Transverse colon (tissue), 4 donors: ENCODE measurements at regions not wholly inside any gene's neighbourhood (a gene's known extent, or its start where the extent isn't known, plus 50 kb on each side); places are given as distances from the start of the nearest gene placed in this dataset.

Experiments used
- DNase-seq: peaks from one replicate; pipeline ENCODE4 v3.0.0-alpha.2; 2019
- H3K27ac ChIP-seq, 4 donors: fragments of 200-600 bp; sonication (generic); 2 replicates each; pipeline ENCODE4 v1.5.1; 2016 to 2018; ENCODE audit warnings: inconsistent platforms in 4 of 4
- H3K27me3 ChIP-seq: fragments of 200-600 bp; sonication (generic); 2 replicates; pipeline ENCODE4 v1.5.1; 2017; ENCODE audit warnings: inconsistent platforms
- H3K36me3 ChIP-seq, 4 donors: fragments of 200-600 bp; sonication (generic); 2 replicates each; pipeline ENCODE4 v1.5.1; 2017 to 2019; ENCODE audit warnings: inconsistent platforms in 4 of 4
- H3K4me1 ChIP-seq, 4 donors: fragments of 200-600 bp; sonication (generic); 2 replicates each; pipeline ENCODE4 v1.5.1; 2017 to 2020; ENCODE audit warnings: inconsistent platforms in 4 of 4
- H3K4me3 ChIP-seq, 4 donors: fragments of 200-600 bp; sonication (generic); 1 replicate in 1 of 4; 2 replicates in 3 of 4; pipeline versions ENCODE4 v1.5.1 to v1.6.1; 2017 to 2019; ENCODE audit warnings: inconsistent platforms in 4 of 4
- H3K9me3 ChIP-seq, 2 donors: fragments of 200-600 bp; sonication (generic); 2 replicates each; pipeline ENCODE4 v1.5.1; 2017 to 2019; ENCODE audit warnings: inconsistent platforms in 2 of 2
- EP300 ChIP-seq: sonication (generic); formaldehyde crosslinking; IDR thresholded peaks from one replicate; pipeline ENCODE4 v1.6.1; 2017; ENCODE audit warnings: antibody characterized with exemption, low read depth
- POLR2A ChIP-seq: fragments of 450-650 bp; IDR thresholded peaks from one replicate; pipeline ENCODE4 v1.6.1; 2016; ENCODE audit warnings: antibody characterized with exemption, mild to moderate bottlenecking, moderate library complexity
- POLR2AphosphoS5 ChIP-seq, 3 donors: sonication (generic); formaldehyde crosslinking; IDR thresholded peaks; one replicate each; pipeline ENCODE4 v1.6.1; 2016; ENCODE audit warnings: antibody characterized with exemption in 3 of 3
- WGBS, 2 donors: methylation state at CpG; one replicate each; pipeline ENCODE4 v1.1.5; 2018; ENCODE audit warnings: low coverage in 1 of 2; 5-methylcytosine and 5-hydroxymethylcytosine counted together
- in situ Hi-C, 4 donors: fragments of 200-750 bp; cut with MboI; loops; one replicate each; pipeline versions ENCODE4 v1.15.0 to v1.15.1; 2017; ENCODE audit warnings: low sequenced_read_pairs in 3 of 4, low pct_ligation_motif_present in 1 of 4, low pct_unique_long_range_greater_than_20kb in 1 of 4
- intact Hi-C: fragments of 100-400 bp; cut with DNase I; formaldehyde crosslinking; loops from one replicate; pipeline ENCODE4 v1.15.1; 2023; ENCODE audit warnings: low total_unique reads
- TF ChIP-seq, protein P1 (sequence below), 5 experiments: fragments of 200-600 bp in 3 of 5; fragments of 450-650 bp in 2 of 5; sonication (generic) in 3 of 5; IDR thresholded peaks; 1 replicate in 2 of 5; 2 replicates in 3 of 5; pipeline ENCODE4 v1.5.1; 2016 to 2017; ENCODE audit warnings: antibody characterized with exemption in 5 of 5, inconsistent platforms in 3 of 5, mild to moderate bottlenecking in 2 of 5, moderate library complexity in 1 of 5

- intact Hi-C loops, result no loop called here
- Histone ChIP-seq H3K4me1 (no peaks in the 10 kb centered on the region), H3K27ac (no peak overlapping the region), H3K27me3 (no peaks in the 10 kb centered on the region), H3K36me3 (no peaks in the 10 kb centered on the region), H3K9me3 (no peaks in the 10 kb centered on the region), H3K4me3 (no peak overlapping the region)
- DNase-seq, result no peak
- in situ Hi-C loops, result no loop called here
- 60 to 63% methylated on average over 3 of the region's 3 CpGs for WGBS, 2 donors
- TF ChIP-seq POLR2AphosphoS5 (IDR thresholded peaks at IDR 0.05) (no peak), EP300 (no peak), POLR2A (no peak)
- TF ChIP-seq, protein P1, sequence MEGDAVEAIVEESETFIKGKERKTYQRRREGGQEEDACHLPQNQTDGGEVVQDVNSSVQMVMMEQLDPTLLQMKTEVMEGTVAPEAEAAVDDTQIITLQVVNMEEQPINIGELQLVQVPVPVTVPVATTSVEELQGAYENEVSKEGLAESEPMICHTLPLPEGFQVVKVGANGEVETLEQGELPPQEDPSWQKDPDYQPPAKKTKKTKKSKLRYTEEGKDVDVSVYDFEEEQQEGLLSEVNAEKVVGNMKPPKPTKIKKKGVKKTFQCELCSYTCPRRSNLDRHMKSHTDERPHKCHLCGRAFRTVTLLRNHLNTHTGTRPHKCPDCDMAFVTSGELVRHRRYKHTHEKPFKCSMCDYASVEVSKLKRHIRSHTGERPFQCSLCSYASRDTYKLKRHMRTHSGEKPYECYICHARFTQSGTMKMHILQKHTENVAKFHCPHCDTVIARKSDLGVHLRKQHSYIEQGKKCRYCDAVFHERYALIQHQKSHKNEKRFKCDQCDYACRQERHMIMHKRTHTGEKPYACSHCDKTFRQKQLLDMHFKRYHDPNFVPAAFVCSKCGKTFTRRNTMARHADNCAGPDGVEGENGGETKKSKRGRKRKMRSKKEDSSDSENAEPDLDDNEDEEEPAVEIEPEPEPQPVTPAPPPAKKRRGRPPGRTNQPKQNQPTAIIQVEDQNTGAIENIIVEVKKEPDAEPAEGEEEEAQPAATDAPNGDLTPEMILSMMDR (IDR thresholded peaks at IDR 0.05), result no peak
Measured at GRCh38 chr5:58106754-58107410, 353.0 kb downstream of the PLK2 start.

GRCh38 chr5:58105836-58106235, 354.1 kb downstream of the PLK2 start:
- TF ChIP-seq POLR2AphosphoS5 (IDR thresholded peaks at IDR 0.05), result no peak
- no peak for TF ChIP-seq EP300
- TF ChIP-seq, protein P1 (IDR thresholded peaks at IDR 0.05), result no peak
- no peak for TF ChIP-seq POLR2A
- Histone ChIP-seq H3K9me3 (no peaks in the 10 kb centered on the region), H3K4me3 (no peak overlapping the region), H3K27ac (no peak overlapping the region), H3K4me1 (no peaks in the 10 kb centered on the region), H3K27me3 (no peaks in the 10 kb centered on the region), H3K36me3 (no peaks in the 10 kb centered on the region)
- intact Hi-C loops (no loop called here), in situ Hi-C loops (no loop called here)
- WGBS, 2 donors, result 82 to 86% methylated on average over 2 of the region's 2 CpGs
- DNase-seq, result no peak

GRCh38 chr5:58099257-58099656, 360.6 kb downstream of the PLK2 start:
- Histone ChIP-seq H3K4me3 (no peak overlapping the region), H3K9me3 (no peaks in the 10 kb centered on the region), H3K27me3 (no peaks in the 10 kb centered on the region), H3K36me3 (no peaks in the 10 kb centered on the region), H3K4me1 (no peaks in the 10 kb centered on the region), H3K27ac (no peak overlapping the region)
- no peak for TF ChIP-seq POLR2AphosphoS5 (IDR thresholded peaks at IDR 0.05)
- intact Hi-C loops (no loop called here), in situ Hi-C loops (no loop called here)
- 57 to 74% methylated on average over 2 of the region's 2 CpGs for WGBS, 2 donors
- DNase-seq, result no peak

DNA sequence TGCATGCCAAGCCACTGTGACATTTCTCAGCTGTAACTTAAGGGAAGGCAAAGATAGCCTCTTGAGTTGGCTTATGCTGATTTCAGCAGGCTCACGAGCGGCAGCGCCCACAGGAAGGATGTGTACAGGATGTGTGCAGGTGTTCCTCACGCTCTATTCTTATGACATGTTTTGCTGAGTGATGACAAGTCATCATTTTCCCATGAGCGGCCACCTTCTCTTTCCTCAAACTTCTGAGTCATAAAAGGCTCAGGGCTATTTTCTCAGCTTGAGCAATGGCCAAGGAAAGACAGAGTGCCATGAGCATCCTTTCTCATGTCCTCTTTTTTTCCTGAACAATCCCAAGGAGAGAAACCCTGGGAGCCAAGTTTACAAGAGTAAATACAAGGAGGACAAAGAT, 365.9 kb downstream of the PLK2 start:
- H3K27ac ChIP-seq, result no peak overlapping the region
- DNase-seq, result no peak
- H3K4me3 ChIP-seq, result no peak overlapping the region
- no peaks in the 10 kb centered on the region for H3K27me3 ChIP-seq
- intact Hi-C loops, result no loop called here
- no peaks in the 10 kb centered on the region for H3K9me3 ChIP-seq
- in situ Hi-C loops, result no loop called here
- no peaks in the 10 kb centered on the region for H3K36me3 ChIP-seq
- 71 to 80% methylated on average over 1 to 5 of the region's 5 CpGs for WGBS, 2 donors
- TF ChIP-seq POLR2A, result no peak
- TF ChIP-seq, protein P1 (IDR thresholded peaks at IDR 0.05), result no peak
- no peak for TF ChIP-seq POLR2AphosphoS5 (IDR thresholded peaks at IDR 0.05)
- H3K4me1 ChIP-seq, result no peaks in the 10 kb centered on the region

GRCh38 chr5:58090704-58091103, 369.2 kb downstream of the PLK2 start:
- WGBS, 2 donors, result 75 to 83% methylated on average over 4 of the region's 4 CpGs
- Histone ChIP-seq H3K27me3 (no peaks in the 10 kb centered on the region), H3K27ac (no peak overlapping the region), H3K36me3 (no peaks in the 10 kb centered on the region), H3K9me3 (no peaks in the 10 kb centered on the region), H3K4me1 (no peaks in the 10 kb centered on the region), H3K4me3 (no peak overlapping the region)
- no peak for DNase-seq
- TF ChIP-seq POLR2AphosphoS5 (IDR thresholded peaks at IDR 0.05) (no peak), EP300 (no peak), POLR2A (no peak)
- TF ChIP-seq, protein P1 (IDR thresholded peaks at IDR 0.05), result no peak
- intact Hi-C loops, result no loop called here
- in situ Hi-C loops, result no loop called here
